ENCODE measurements at regions not wholly inside any gene's neighbourhood (a gene's known extent, or its start where the extent isn't known, plus 50 kb on each side); places are given as distances from the start of the nearest gene placed in this dataset.
"Not testable (repeated sequence)": the region's sequence is repeated elsewhere in the genome, so short reads cannot be mapped to it uniquely, and the experiment has no call there.

DNA sequence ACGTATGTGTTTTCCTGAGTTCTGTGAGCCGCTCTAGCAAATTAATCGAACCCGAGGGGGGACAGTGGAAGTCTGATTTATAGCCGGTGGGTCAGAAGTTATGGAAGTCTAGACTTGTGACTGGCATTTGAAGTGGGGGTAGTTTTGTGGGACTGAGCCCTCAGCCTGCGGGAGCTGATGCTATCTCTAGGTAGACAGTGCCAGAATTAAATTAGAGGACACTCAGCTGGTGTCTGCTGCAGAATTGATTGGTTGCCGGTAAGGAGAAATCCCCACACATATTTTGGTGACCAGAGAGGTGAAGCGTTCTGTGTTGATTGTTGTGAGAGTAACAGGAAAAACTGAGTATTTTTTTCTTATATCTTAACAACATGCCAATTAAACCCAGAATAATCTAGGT, 143.8 kb upstream of the ADCY1 start:
- no peaks in the 10 kb centered on the region for H3K4me1 Mint-ChIP-seq
- peaks cover 1% of the 10 kb centered on the region for H3K36me3 Mint-ChIP-seq (ENCODE audit: insufficient read depth)
- no peaks in the 10 kb centered on the region for H3K9me3 Mint-ChIP-seq
- H3K27me3 Mint-ChIP-seq: peaks cover 65% of the 10 kb centered on the region
- DNase-seq (ENCODE audit: low spot score in 2 of 2) (no peak), ATAC-seq (replicated peaks; ENCODE audit: extremely low read depth, poor library complexity, severe bottlenecking) (no peak)
- no peak overlapping the region for H3K4me3 Mint-ChIP-seq
- no peak overlapping the region for H3K27ac Mint-ChIP-seq (ENCODE audit: low read depth)

DNA sequence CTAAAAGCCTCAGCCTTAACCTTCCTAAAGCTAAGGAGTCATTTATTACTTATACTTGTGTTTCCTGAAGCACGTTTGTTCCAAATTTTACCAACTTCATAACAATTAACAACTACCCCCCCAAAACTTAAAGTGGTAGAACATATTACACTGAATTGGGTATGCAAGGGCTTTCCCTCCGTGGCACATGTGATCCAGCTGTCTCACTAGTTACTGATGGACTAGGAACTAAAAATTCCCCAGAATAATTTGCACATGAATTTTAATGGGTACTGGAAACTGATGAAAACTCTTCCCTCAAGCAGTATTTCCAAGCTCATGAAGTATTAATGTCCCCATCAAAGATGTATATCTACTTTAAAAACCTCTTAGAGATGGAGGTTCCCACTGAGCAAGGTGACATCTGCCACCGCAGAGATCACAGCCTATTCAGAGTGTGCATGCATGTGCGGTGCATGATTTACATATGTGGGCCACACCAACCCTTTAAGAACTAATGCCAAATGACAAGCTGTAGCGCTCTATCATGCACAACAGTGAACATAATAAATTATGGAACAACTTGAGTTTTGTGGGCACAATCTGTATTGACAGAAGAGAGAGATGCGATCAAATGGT, 139.9 kb upstream of the ADCY1 start:
- H3K9me3 Mint-ChIP-seq: no peaks in the 10 kb centered on the region
- H3K27me3 Mint-ChIP-seq: peaks cover 63% of the 10 kb centered on the region
- H3K4me3 Mint-ChIP-seq: no peak overlapping the region
- no peaks in the 10 kb centered on the region for H3K4me1 Mint-ChIP-seq
- no peak overlapping the region for H3K27ac Mint-ChIP-seq (ENCODE audit: low read depth)
- ATAC-seq (replicated peaks; ENCODE audit: extremely low read depth, poor library complexity, severe bottlenecking) (no peak), DNase-seq (ENCODE audit: low spot score in 2 of 2) (no peak)
- H3K36me3 Mint-ChIP-seq (ENCODE audit: insufficient read depth): peaks cover 1% of the 10 kb centered on the region

DNA sequence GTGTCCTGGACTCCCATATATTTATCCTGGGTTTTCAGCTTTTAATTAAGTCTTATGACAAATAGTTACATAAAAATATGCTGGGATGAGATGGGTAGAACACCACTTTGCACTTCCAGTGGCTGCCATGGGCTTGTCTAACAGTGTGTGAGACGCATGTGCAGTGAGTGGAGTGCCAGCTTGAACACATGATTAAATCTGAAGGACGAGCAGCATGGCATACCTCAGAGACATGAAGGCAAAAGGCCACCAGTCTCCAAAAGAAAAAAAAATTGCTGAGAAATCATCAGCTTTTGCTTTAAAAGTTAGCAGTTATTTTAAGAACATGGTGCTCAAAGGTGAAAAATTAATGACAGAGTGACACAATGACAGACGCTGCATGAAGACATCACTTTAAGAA, 139.0 kb upstream of the ADCY1 start:
- ATAC-seq (replicated peaks; ENCODE audit: extremely low read depth, poor library complexity, severe bottlenecking) (no peak), DNase-seq (ENCODE audit: low spot score in 2 of 2) (no peak)
- Mint-ChIP-seq H3K4me1 (no peaks in the 10 kb centered on the region), H3K27me3 (peaks cover 65% of the 10 kb centered on the region), H3K9me3 (no peaks in the 10 kb centered on the region), H3K36me3 (ENCODE audit: insufficient read depth) (no peaks in the 10 kb centered on the region), H3K27ac (ENCODE audit: low read depth) (no peak overlapping the region), H3K4me3 (no peak overlapping the region)

DNA sequence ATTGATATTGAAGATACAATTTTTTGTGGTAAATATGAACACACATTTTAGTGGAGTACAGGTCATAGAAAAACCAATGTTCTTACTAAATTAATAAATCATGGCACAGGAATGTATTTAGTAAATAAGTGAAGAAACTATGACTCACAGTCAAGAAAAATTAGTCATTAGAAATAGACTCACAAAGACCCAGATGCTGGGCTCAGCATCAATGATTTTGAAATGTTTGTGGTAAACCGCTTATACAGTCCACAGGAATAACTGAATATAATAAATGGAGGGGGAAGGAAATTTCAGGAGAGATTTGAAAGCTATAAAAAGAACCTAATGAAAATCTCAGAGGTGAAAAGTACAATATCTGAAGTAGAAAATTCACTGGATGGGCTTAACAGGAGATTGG, 138.3 kb upstream of the ADCY1 start:
- H3K27ac Mint-ChIP-seq (ENCODE audit: low read depth): no peak overlapping the region
- no peaks in the 10 kb centered on the region for H3K9me3 Mint-ChIP-seq
- DNase-seq (ENCODE audit: low spot score in 2 of 2) (no peak), ATAC-seq (replicated peaks; ENCODE audit: extremely low read depth, poor library complexity, severe bottlenecking) (no peak)
- H3K27me3 Mint-ChIP-seq: peaks cover 65% of the 10 kb centered on the region
- no peaks in the 10 kb centered on the region for H3K36me3 Mint-ChIP-seq (ENCODE audit: insufficient read depth)
- no peak overlapping the region for H3K4me3 Mint-ChIP-seq
- no peaks in the 10 kb centered on the region for H3K4me1 Mint-ChIP-seq

DNA sequence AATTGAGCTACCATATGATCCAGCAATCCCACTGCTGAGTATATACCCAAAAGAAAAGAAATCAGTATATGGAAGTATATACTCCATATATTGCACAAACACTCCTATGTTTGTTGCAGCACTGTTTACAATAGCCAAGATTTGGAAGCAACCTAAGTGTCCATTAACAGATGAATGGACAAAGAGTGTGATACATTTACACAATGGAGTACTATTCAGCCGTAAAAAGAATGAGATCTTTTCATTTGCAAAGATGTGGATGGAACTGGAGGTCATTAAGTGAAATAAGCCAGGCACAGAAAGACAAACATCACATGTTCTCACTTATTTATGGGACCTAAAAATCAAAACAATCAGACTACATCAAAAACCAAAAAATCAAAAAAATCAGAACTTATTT, 133.4 kb upstream of the ADCY1 start:
- not testable (repeated sequence) for H3K27ac Mint-ChIP-seq (ENCODE audit: low read depth); H3K4me3 Mint-ChIP-seq; ATAC-seq (replicated peaks; ENCODE audit: extremely low read depth, poor library complexity, severe bottlenecking); H3K4me1 Mint-ChIP-seq; DNase-seq (ENCODE audit: low spot score in 2 of 2); H3K36me3 Mint-ChIP-seq (ENCODE audit: insufficient read depth); H3K9me3 Mint-ChIP-seq
- H3K27me3 Mint-ChIP-seq: peaks cover 44% of the 10 kb centered on the region

DNA sequence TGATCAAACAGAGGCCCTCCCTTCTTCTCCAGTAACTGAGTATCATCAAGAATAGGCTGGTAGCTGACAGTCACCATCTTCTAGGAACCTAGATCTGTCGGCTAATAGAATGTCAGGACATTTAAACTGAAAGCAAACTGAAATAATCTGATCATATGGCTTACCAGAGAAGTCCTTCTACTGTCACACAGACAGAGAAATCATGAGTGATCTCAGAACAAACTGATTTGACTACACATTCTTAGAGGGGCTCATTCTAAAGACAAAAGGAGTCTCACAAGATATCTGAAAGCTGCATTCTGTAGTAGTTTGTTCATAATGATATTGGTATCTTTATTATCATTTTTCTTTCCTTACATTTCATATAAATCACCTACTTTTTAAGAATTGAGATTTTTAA, 130.9 kb upstream of the ADCY1 start:
- ATAC-seq (replicated peaks; ENCODE audit: extremely low read depth, poor library complexity, severe bottlenecking) (no peak), DNase-seq (ENCODE audit: low spot score in 2 of 2) (no peak)
- Mint-ChIP-seq H3K9me3 (no peaks in the 10 kb centered on the region), H3K27me3 (peaks cover 40% of the 10 kb centered on the region), H3K4me3 (no peak overlapping the region), H3K4me1 (no peaks in the 10 kb centered on the region), H3K36me3 (ENCODE audit: insufficient read depth) (no peaks in the 10 kb centered on the region), H3K27ac (ENCODE audit: low read depth) (no peak overlapping the region)

DNA sequence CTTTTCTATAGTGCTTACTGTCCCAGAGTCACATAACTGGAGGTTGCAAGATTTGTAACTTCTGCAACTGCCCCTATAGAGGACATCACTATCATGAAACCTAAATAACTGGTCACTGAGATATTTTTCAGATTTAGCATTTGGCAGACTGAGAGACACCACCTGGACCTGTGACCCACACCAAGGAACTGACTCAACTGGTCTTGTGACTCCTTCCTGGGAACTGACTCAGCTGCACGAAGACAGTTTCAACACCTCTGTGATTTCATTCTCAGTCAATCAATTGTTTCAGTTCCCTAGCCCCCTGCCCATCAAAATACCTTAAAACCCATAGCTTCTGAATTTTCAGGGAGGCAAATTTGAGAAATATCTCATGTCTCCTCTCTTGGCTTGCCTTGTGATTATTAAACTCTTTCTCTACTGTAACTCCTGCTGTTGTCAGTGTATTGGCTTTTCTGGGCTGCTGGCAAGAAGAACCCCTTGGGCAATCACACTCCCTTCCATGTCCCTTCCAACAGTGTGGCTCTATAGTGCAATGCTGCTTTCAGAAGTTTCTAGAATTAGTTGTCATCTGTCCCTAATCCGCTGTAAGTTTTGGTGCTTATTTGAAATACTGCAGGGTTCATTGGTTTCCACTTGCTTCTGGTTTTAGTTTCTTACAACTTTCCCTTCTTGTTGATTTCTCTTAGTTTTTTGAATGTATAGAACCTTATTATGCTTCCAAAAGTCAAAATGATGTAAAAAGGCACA, 127.8 kb upstream of the ADCY1 start:
- H3K27ac Mint-ChIP-seq (ENCODE audit: low read depth): no peak overlapping the region
- no peaks in the 10 kb centered on the region for H3K36me3 Mint-ChIP-seq (ENCODE audit: insufficient read depth)
- H3K27me3 Mint-ChIP-seq: peaks cover 14% of the 10 kb centered on the region
- no peak overlapping the region for H3K4me3 Mint-ChIP-seq
- H3K9me3 Mint-ChIP-seq: no peaks in the 10 kb centered on the region
- no peak for DNase-seq (ENCODE audit: low spot score in 2 of 2)
- no peak for ATAC-seq (replicated peaks; ENCODE audit: extremely low read depth, poor library complexity, severe bottlenecking)
- H3K4me1 Mint-ChIP-seq: no peaks in the 10 kb centered on the region

DNA sequence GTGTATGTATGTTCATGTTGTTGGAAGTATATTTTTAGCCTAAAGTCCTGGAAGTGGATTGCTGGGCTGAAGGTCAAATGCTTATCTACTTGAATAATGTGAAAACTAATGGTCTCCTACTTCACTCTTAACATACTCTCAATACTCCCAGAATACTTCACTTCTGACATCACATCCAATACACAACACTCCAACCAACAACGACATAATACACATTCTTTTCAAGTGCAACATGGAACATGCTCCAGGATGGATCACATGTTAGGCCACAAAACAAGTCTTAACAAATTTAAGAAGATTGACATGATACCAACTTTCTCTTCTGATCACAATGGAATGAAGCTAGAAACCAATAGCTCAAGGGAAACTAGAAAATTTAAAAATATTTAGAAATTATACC, 126.9 kb upstream of the ADCY1 start:
- Mint-ChIP-seq H3K27me3 (peaks cover 19% of the 10 kb centered on the region), H3K27ac (ENCODE audit: low read depth) (no peak overlapping the region), H3K36me3 (ENCODE audit: insufficient read depth) (no peaks in the 10 kb centered on the region), H3K4me1 (no peaks in the 10 kb centered on the region), H3K4me3 (no peak overlapping the region), H3K9me3 (no peaks in the 10 kb centered on the region)
- no peak for ATAC-seq (replicated peaks; ENCODE audit: extremely low read depth, poor library complexity, severe bottlenecking)
- no peak for DNase-seq (ENCODE audit: low spot score in 2 of 2)

DNA sequence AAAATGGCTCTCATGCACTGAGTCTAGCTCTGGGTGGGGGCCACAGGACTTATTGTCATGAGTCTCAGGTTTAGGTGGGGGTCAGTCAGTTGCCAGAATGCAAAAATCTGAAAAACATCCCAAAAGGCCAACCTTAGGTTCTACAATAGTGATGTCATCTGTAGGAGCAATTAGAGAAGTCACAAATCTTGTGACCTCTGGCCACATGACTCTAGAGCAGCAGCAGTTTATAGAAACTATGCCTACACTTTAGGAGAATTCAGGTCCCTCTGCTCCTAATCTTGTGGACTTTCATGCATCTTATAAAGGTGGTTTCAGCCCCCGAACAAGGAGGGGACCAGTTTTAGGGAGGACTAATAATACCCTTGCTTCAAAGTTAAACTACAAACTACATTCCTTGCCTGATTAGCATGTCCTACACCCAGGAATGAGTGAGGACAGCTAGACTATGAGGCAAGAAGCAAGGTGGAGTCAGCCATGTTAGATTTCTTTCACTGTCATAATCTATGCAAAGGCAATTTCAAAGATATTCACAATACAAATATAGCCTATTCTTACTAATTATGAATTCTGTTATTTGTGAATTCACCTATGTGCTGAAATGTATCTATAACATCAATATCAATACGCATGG, 123.5 kb upstream of the ADCY1 start:
- DNase-seq (ENCODE audit: low spot score in 2 of 2) (no peak), ATAC-seq (replicated peaks; ENCODE audit: extremely low read depth, poor library complexity, severe bottlenecking) (no peak)
- no peaks in the 10 kb centered on the region for H3K9me3 Mint-ChIP-seq
- H3K4me1 Mint-ChIP-seq: no peaks in the 10 kb centered on the region
- H3K27ac Mint-ChIP-seq (ENCODE audit: low read depth): no peak overlapping the region
- H3K27me3 Mint-ChIP-seq: peaks cover 31% of the 10 kb centered on the region
- H3K4me3 Mint-ChIP-seq: no peak overlapping the region
- no peaks in the 10 kb centered on the region for H3K36me3 Mint-ChIP-seq (ENCODE audit: insufficient read depth)

DNA sequence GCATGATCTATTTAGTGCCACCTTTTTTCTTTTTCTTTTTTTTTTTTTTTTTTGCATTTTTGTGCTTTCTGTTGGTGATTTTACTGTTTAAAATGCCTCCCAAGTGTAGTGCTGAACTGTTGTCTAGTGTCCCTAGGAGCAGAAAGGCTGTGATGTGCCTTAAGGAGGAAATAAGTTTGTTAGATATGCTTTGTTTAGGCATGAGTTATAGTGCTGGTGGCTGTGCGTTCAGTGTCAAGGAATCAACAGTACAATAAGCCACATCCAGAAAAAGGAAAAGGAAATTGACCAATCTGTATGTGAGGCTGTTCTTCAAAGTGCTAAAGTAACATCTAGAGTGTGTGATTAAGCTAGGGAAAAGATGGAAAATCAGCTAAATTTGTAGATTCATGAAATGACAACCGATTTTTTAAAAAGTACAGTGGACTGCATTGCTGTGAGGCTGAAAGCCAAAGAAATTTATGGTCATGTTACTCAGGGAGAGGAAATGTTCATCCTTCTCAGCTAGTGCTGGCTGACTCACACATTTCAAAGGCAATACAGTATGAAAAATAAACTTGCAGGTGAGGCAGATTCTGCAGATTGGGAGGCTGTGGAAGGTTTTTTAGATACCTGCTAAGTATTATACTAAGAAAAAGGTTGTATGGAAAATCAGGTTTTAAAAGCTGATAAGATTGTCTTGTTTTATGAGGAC, 122.7 kb upstream of the ADCY1 start:
- Mint-ChIP-seq H3K36me3 (ENCODE audit: insufficient read depth) (no peaks in the 10 kb centered on the region), H3K27me3 (peaks cover 34% of the 10 kb centered on the region), H3K4me1 (no peaks in the 10 kb centered on the region), H3K27ac (ENCODE audit: low read depth) (no peak overlapping the region), H3K4me3 (no peak overlapping the region), H3K9me3 (no peaks in the 10 kb centered on the region)
- no peak for DNase-seq (ENCODE audit: low spot score in 2 of 2)
- no peak for ATAC-seq (replicated peaks; ENCODE audit: extremely low read depth, poor library complexity, severe bottlenecking)

DNA sequence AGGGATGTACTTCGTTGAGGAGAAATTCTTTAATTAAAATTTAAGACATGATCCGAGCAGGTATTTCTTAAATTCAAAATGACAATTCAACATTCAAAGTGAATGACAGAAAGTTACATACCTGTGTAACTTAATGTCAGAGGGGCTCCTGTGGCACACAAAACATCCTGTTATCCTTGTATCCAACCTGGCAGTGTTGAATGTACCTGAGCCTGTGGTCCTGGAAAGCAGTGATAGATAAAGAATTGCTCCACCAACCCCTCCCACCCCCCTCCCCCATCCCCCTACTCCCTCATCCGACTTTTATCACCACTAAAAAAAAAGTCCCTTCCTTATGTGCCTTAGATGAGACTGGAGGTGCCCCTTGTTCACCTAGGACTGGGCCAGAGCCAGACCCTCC, 119.4 kb upstream of the ADCY1 start:
- Mint-ChIP-seq H3K36me3 (ENCODE audit: insufficient read depth) (no peaks in the 10 kb centered on the region), H3K4me3 (no peak overlapping the region), H3K4me1 (no peaks in the 10 kb centered on the region), H3K27me3 (peaks cover 41% of the 10 kb centered on the region), H3K27ac (ENCODE audit: low read depth) (no peak overlapping the region), H3K9me3 (no peaks in the 10 kb centered on the region)
- DNase-seq (ENCODE audit: low spot score in 2 of 2) (no peak), ATAC-seq (replicated peaks; ENCODE audit: extremely low read depth, poor library complexity, severe bottlenecking) (no peak)

DNA sequence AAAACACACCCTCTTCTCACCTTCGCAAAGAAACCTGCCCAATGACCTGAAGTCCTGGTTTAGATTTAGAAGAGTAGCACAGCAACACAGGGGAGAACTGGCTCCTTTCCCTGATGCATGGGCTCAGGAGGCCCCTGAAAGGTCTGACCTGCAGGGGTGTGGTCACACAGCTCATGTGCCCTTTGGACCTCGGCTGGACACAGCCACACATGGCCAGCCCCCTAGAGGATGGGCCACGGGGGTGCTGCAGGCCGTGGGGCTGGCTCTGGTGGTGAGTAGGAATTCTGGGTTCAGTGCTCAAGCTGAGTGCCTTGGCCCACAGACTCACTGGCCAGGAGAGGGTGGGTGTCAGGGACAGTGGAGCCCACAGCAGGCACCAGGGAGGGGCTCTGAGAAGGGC, 118.5 kb upstream of the ADCY1 start:
- Mint-ChIP-seq H3K4me3 (no peak overlapping the region), H3K27ac (ENCODE audit: low read depth) (no peak overlapping the region), H3K27me3 (peaks cover 41% of the 10 kb centered on the region), H3K36me3 (ENCODE audit: insufficient read depth) (no peaks in the 10 kb centered on the region), H3K4me1 (no peaks in the 10 kb centered on the region), H3K9me3 (no peaks in the 10 kb centered on the region)
- DNase-seq (ENCODE audit: low spot score in 2 of 2) (no peak), ATAC-seq (replicated peaks; ENCODE audit: extremely low read depth, poor library complexity, severe bottlenecking) (no peak)

DNA sequence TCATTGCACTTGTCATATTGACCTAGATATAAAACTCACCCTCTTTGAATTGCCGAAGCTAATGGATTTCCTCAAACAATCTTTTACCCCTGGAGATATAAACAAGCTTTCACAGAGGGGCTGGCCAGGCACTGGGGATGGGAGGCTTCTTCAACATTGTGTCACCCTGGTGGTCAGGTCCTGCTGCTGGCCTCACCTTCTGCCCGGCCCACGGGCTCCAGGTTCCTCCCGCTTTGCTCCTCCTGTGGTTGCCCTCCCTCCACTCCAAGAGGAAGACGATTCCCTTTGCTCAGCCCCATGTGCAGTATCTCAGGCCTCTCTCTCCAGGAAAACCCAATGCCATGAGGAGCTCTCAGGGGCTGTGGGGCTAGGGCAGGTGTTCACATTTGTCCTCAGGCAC, 118.1 kb upstream of the ADCY1 start:
- Mint-ChIP-seq H3K9me3 (no peaks in the 10 kb centered on the region), H3K4me3 (no peak overlapping the region), H3K27ac (ENCODE audit: low read depth) (no peak overlapping the region), H3K4me1 (no peaks in the 10 kb centered on the region), H3K27me3 (peaks cover 40% of the 10 kb centered on the region), H3K36me3 (ENCODE audit: insufficient read depth) (no peaks in the 10 kb centered on the region)
- ATAC-seq (replicated peaks; ENCODE audit: extremely low read depth, poor library complexity, severe bottlenecking) (no peak), DNase-seq (ENCODE audit: low spot score in 2 of 2) (no peak)

Data from central memory CD8-positive, alpha-beta T cell (primary cell).